ENCODE measurements at regions not wholly inside any gene's neighbourhood (a gene's known extent, or its start where the extent isn't known, plus 50 kb on each side); places are given as distances from the start of the nearest gene placed in this dataset.

GRCh38 chrX:129037389-129037788 lies 485.9 kb downstream of the SMARCA1 start:
- ATAC-seq: no peak
- H3K4me1 Mint-ChIP-seq: no peaks in the 10 kb centered on the region

DNA sequence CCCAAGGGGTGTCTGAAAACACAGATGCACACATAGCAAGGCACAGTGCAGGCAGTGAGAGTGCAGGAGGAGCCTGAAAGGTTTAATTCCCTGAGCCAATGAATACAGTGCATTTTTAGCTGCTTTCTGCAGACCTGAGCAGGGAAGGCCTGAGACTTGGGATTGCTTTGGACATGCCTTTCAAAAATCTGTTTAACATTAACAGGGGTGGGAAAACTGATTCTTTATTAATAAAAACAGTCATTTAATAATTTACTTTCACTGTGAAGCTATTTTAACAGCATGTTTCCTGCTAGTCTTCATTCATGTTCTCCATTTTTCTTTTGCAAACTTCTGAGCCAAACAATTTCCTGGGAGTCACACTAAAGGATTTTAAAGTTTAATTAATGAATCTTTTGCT lies 488.1 kb downstream of the SMARCA1 start:
- no peaks in the 10 kb centered on the region for H3K36me3 Mint-ChIP-seq
- H3K4me3 Mint-ChIP-seq: no peak overlapping the region
- POLR2A ChIA-PET: no interaction called here
- ATAC-seq (no peak), DNase-seq (no peak)
- H3K27ac Mint-ChIP-seq: no peak overlapping the region
- no peaks in the 10 kb centered on the region for H3K27me3 Mint-ChIP-seq
- H3K9me3 Mint-ChIP-seq: no peaks in the 10 kb centered on the region
- H3K4me1 Mint-ChIP-seq: no peaks in the 10 kb centered on the region

More at GRCh38 chrX:129037389-129037788, 485.9 kb downstream of the SMARCA1 start:
- Mint-ChIP-seq H3K4me3 (no peak overlapping the region), H3K27ac (no peak overlapping the region), H3K36me3 (no peaks in the 10 kb centered on the region), H3K27me3 (no peaks in the 10 kb centered on the region), H3K9me3 (peaks cover 0 to 1% (median 0%) of the 10 kb centered on the region in 9 donors)
- POLR2A ChIA-PET: no interaction called here
- DNase-seq: no peak

GRCh38 chrX:129034196-129034595 lies 489.1 kb downstream of the SMARCA1 start:
- ATAC-seq (no peak), DNase-seq (no peak)
- Mint-ChIP-seq H3K36me3 (no peaks in the 10 kb centered on the region), H3K9me3 (no peaks in the 10 kb centered on the region), H3K27ac (no peak overlapping the region), H3K4me1 (no peaks in the 10 kb centered on the region), H3K4me3 (no peak overlapping the region), H3K27me3 (no peaks in the 10 kb centered on the region)
- POLR2A ChIA-PET: no interaction called here

- DNase-seq: no peak
- Mint-ChIP-seq H3K27ac (no peak overlapping the region), H3K36me3 (no peaks in the 10 kb centered on the region), H3K4me3 (no peak overlapping the region), H3K27me3 (peaks cover 1 to 9% (median 4%) of the 10 kb centered on the region in 5 donors), H3K9me3 (peaks cover 0 to 13% (median 0%) of the 10 kb centered on the region in 9 donors), H3K4me1 (no peaks in the 10 kb centered on the region)
- POLR2A ChIA-PET: no interaction called here
- ATAC-seq: no peak
Measured at GRCh38 chrX:129026202-129026601, 497.1 kb downstream of the SMARCA1 start.

DNA sequence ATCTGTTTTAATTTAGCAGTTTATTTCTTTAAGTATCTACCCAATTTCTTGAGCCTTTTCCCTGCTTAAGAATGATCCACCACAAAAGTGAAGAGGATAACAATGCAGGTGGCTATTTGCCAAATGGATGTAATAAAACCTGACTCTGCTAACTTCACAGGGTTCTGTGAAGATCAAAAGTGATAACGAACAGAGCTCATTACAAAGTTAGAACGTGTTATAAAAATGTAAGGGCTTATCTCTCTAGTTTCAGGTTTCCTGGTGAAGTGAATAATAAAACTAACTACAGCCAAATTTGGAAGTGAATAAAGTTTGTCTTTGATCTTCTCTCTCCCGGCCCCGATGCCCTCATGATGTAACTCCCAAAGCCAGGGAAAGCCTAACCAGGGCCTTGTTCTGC lies 497.9 kb downstream of the SMARCA1 start:
- Mint-ChIP-seq H3K27ac (no peak overlapping the region), H3K4me3 (no peak overlapping the region)

DNA sequence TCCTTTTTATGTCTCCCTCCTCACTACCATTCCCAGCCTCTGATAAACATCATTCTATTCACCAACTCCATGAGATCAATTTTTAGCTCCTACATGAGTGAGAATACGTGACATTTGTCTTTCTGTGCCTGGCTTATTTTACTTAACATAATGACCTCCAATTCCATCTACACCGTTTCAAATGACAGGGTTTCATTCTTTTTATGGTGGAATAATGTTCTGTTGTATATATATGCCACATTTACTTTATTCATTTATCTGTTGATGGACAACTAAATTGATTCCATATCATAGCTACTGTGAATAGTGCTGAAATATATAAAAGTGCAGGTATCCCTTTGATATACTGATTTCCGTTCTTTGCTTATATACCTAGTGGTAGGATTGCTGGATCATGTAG lies 503.9 kb downstream of the SMARCA1 start:
- no peaks in the 10 kb centered on the region for H3K4me1 Mint-ChIP-seq

More for the DNA sequence above, 497.9 kb downstream of the SMARCA1 start:
- DNase-seq: no peak
- POLR2A ChIA-PET: no interaction called here
- peaks cover 0 to 13% (median 0%) of the 10 kb centered on the region in 9 donors for H3K9me3 Mint-ChIP-seq
- ATAC-seq: no peak
- H3K27me3 Mint-ChIP-seq: peaks cover 1 to 9% (median 4%) of the 10 kb centered on the region in 5 donors
- no peaks in the 10 kb centered on the region for H3K36me3 Mint-ChIP-seq
- H3K4me1 Mint-ChIP-seq: no peaks in the 10 kb centered on the region

DNA sequence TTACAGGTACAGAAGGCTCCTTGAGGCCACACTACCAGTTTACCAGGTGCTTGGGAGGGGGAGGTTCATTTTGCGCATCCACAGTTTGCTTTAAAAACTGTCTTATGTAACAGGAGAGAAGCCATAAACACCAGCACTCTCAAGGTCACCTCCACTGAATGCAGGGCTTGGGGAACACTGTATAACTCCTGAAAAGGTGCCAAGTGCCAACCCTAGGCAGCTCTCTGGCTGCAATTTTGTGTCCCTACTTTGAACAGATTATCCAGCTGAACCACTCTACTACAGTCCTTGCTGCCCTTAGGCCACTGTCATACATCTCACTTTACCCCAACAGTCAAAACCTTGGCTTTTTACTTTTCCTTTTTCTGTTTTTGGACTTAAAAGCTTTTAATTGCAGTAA lies 507.9 kb downstream of the SMARCA1 start:
- Mint-ChIP-seq H3K27ac (no peak overlapping the region), H3K36me3 (no peaks in the 10 kb centered on the region)
- POLR2A ChIA-PET: no interaction called here

More for the DNA sequence above, 503.9 kb downstream of the SMARCA1 start:
- Mint-ChIP-seq H3K4me3 (no peak overlapping the region), H3K27ac (no peak overlapping the region), H3K27me3 (peaks cover 1 to 9% (median 2%) of the 10 kb centered on the region in 5 donors), H3K9me3 (peaks cover 0 to 13% (median 0%) of the 10 kb centered on the region in 9 donors), H3K36me3 (no peaks in the 10 kb centered on the region)
- POLR2A ChIA-PET: no interaction called here
- ATAC-seq: no peak
- no peak for DNase-seq

GRCh38 chrX:129013574-129013973 lies 509.7 kb downstream of the SMARCA1 start:
- H3K27ac Mint-ChIP-seq: no peak overlapping the region
- ATAC-seq: no peak
- H3K9me3 Mint-ChIP-seq: no peaks in the 10 kb centered on the region
- DNase-seq: no peak
- no peaks in the 10 kb centered on the region for H3K4me1 Mint-ChIP-seq
- no peaks in the 10 kb centered on the region for H3K36me3 Mint-ChIP-seq
- no peak overlapping the region for H3K4me3 Mint-ChIP-seq
- no peaks in the 10 kb centered on the region for H3K27me3 Mint-ChIP-seq
- POLR2A ChIA-PET: no interaction called here

More for the DNA sequence above, 507.9 kb downstream of the SMARCA1 start:
- Mint-ChIP-seq H3K27me3 (peaks cover 0 to 5% (median 0%) of the 10 kb centered on the region in 5 donors), H3K9me3 (peaks cover 0 to 2% (median 0%) of the 10 kb centered on the region in 9 donors), H3K4me3 (no peak overlapping the region), H3K4me1 (no peaks in the 10 kb centered on the region)
- ATAC-seq (no peak), DNase-seq (no peak)

- DNase-seq (no peak), ATAC-seq (no peak)
- Mint-ChIP-seq H3K4me3 (no peak overlapping the region), H3K27me3 (no peaks in the 10 kb centered on the region), H3K9me3 (peaks cover 0 to 2% (median 0%) of the 10 kb centered on the region in 9 donors), H3K36me3 (no peaks in the 10 kb centered on the region), H3K4me1 (no peaks in the 10 kb centered on the region), H3K27ac (no peak overlapping the region)
- POLR2A ChIA-PET: no interaction called here
Measured at GRCh38 chrX:129007631-129008030, 515.7 kb downstream of the SMARCA1 start.

- H3K27me3 Mint-ChIP-seq: no peaks in the 10 kb centered on the region
- no peaks in the 10 kb centered on the region for H3K4me1 Mint-ChIP-seq
- DNase-seq (no peak), ATAC-seq (no peak)
- H3K27ac Mint-ChIP-seq: no peak overlapping the region
- POLR2A ChIA-PET: no interaction called here
- no peak overlapping the region for H3K4me3 Mint-ChIP-seq
- H3K9me3 Mint-ChIP-seq: peaks cover 0 to 2% (median 0%) of the 10 kb centered on the region in 9 donors
- no peaks in the 10 kb centered on the region for H3K36me3 Mint-ChIP-seq
Measured at GRCh38 chrX:129006491-129006890, 516.8 kb downstream of the SMARCA1 start.

DNA sequence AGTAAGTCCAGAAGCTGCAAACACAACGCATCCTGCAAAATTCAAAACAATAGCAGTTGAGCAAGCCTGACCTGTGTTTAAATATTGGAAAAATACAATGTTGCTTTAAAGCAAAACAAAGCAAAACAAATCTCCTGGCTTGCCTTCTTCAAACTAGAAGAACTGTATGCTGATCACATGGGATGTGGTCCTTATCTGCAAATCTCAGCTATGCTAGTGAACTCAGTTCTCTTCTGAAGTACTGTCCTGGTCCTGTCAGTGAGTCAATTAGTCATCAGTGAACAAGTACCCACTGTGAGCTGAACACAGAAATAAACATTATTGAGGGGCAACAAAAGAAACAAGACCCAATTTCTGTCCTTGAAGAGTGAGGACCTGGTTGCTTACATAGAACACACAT lies 522.5 kb downstream of the SMARCA1 start:
- no peak overlapping the region for H3K4me3 Mint-ChIP-seq
- H3K27ac Mint-ChIP-seq: no peak overlapping the region
- POLR2A ChIA-PET: no interaction called here
- H3K36me3 Mint-ChIP-seq: no peaks in the 10 kb centered on the region
- peaks cover 0 to 4% (median 0%) of the 10 kb centered on the region in 9 donors for H3K9me3 Mint-ChIP-seq
- peaks cover 0 to 4% (median 0%) of the 10 kb centered on the region in 5 donors for H3K27me3 Mint-ChIP-seq
- ATAC-seq (no peak), DNase-seq (no peak)
- H3K4me1 Mint-ChIP-seq: no peaks in the 10 kb centered on the region

GRCh38 chrX:129000018-129000417 lies 523.3 kb downstream of the SMARCA1 start:
- DNase-seq: no peak
- no peak for ATAC-seq
- Mint-ChIP-seq H3K4me1 (no peaks in the 10 kb centered on the region), H3K4me3 (no peak overlapping the region), H3K27ac (no peak overlapping the region), H3K27me3 (peaks cover 0 to 4% (median 0%) of the 10 kb centered on the region in 5 donors), H3K9me3 (peaks cover 0 to 7% (median 0%) of the 10 kb centered on the region in 9 donors), H3K36me3 (no peaks in the 10 kb centered on the region)
- POLR2A ChIA-PET: no interaction called here

GRCh38 chrX:128992107-128992971 lies 531.0 kb downstream of the SMARCA1 start:
- H3K4me3 Mint-ChIP-seq: no peak overlapping the region
- no peak for ATAC-seq
- POLR2A ChIA-PET: no interaction called here
- H3K27ac Mint-ChIP-seq: no peak overlapping the region
- no peaks in the 10 kb centered on the region for H3K36me3 Mint-ChIP-seq
- peaks cover 0 to 6% (median 0%) of the 10 kb centered on the region in 5 donors for H3K27me3 Mint-ChIP-seq
- no peak for DNase-seq
- H3K9me3 Mint-ChIP-seq: peaks cover 0 to 21% (median 9%) of the 10 kb centered on the region in 9 donors
- H3K4me1 Mint-ChIP-seq: no peaks in the 10 kb centered on the region

DNA sequence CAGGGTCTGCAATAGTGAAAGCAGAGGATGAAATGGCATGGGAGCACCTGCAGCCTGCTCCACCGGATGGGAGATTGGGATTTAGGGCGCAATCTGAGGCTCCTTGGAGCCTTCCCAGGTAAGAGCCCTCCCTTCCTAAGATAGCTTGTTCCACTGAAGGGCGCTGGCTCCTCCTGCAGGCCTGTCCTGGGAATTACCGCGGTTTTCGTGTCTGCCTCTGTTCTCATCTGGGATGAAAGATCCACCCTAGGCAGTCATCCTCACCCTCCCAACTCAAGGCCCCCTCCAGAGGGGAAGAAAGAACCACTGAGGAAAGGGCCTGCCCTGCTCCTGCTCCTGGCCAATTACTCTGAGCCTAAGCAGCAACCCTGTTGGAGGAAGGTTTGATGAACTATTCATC lies 547.5 kb downstream of the SMARCA1 start:
- no peaks in the 10 kb centered on the region for H3K9me3 Mint-ChIP-seq
- H3K4me1 Mint-ChIP-seq: no peaks in the 10 kb centered on the region
- no peak overlapping the region for H3K4me3 Mint-ChIP-seq
- no peak overlapping the region for H3K27ac Mint-ChIP-seq
- no peak for DNase-seq
- POLR2A ChIA-PET: no interaction called here
- no peak for ATAC-seq
- peaks cover 0 to 9% (median 0%) of the 10 kb centered on the region in 5 donors for H3K27me3 Mint-ChIP-seq
- no peaks in the 10 kb centered on the region for H3K36me3 Mint-ChIP-seq
